ENCODE measurements at regions not wholly inside any gene's neighbourhood (a gene's known extent, or its start where the extent isn't known, plus 50 kb on each side); places are given as distances from the start of the nearest gene placed in this dataset.

- no peak for TF ChIP-seq CTCF (IDR thresholded peaks at IDR 0.05 in 8 of 11, conservative IDR thresholded peaks at IDR 0.05 in 3 of 11)
- no peak for TF ChIP-seq POLR2AphosphoS5 (IDR thresholded peaks at IDR 0.05)
Measured at GRCh38 chr2:220795705-220796104, 776.4 kb downstream of the EPHA4 start.
